ENCODE measurements at regions not wholly inside any gene's neighbourhood (a gene's known extent, or its start where the extent isn't known, plus 50 kb on each side); places are given as distances from the start of the nearest gene placed in this dataset.

DNA sequence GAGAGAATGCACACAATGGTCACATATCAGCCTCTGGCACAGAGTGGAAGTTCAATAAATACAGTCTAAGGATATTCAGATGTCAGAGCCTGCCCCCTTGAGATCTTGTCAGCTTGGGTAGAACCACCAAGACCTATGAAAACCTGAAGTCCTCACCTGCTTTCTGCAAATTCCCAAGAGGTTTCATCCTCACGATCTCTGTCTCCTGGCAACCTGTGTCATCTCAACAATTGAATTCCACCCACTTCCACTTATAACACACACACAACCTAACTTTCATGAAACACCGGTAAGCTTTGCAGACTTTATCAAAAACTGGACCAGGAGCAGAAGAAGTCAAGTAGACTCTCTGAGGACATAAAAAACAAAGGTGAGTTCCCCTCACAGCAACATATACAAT, 151.6 kb upstream of the SLC30A5 start:
- Histone ChIP-seq H3K4me3 (no peak overlapping the region), H3K4me1 (no peaks in the 10 kb centered on the region), H3K36me3 (no peaks in the 10 kb centered on the region), H3K9me3 (no peaks in the 10 kb centered on the region), H3K27ac (no peak overlapping the region), H3K27me3 (no peaks in the 10 kb centered on the region)
- intact Hi-C loops (cut with DNase I; ENCODE audit: low total_unique reads) = no loop called here
- TF ChIP-seq CTCF (IDR thresholded peaks at IDR 0.05) = no peak
- DNase-seq = no peak

GRCh38 chr5:68946728-68947127, 147.1 kb upstream of the SLC30A5 start:
- intact Hi-C loops (cut with DNase I; ENCODE audit: low total_unique reads) = no loop called here
- no peak for DNase-seq
- Histone ChIP-seq H3K27me3 (no peaks in the 10 kb centered on the region), H3K4me3 (no peak overlapping the region), H3K9me3 (no peaks in the 10 kb centered on the region), H3K4me1 (peaks cover 0 to 13% (median 6%) of the 10 kb centered on the region in 4 donors), H3K36me3 (no peaks in the 10 kb centered on the region), H3K27ac (no peak overlapping the region)
- TF ChIP-seq CTCF (IDR thresholded peaks at IDR 0.05) = no peak

DNA sequence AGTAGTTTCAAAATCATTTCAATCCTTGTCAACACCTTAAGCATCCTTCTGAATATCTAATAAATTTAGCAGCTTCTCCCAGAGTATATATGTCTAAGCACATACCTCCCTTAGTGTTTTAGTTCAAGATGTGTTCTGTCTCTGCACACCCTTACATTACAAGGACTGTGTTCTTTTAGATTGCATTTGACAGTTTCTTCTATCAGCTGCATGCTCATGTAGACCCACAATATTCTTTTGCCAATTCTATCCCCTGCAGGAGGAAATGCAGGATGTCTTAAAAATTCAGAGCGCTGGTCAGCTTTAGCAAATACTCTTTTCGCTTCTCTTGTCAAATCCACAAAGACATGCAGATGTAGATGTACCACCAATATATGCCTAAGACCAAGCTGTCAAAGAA, 145.8 kb upstream of the SLC30A5 start:
- Histone ChIP-seq H3K27ac (no peak overlapping the region), H3K4me3 (no peak overlapping the region), H3K27me3 (no peaks in the 10 kb centered on the region), H3K36me3 (no peaks in the 10 kb centered on the region), H3K4me1 (peaks cover 0 to 13% (median 6%) of the 10 kb centered on the region in 4 donors), H3K9me3 (no peaks in the 10 kb centered on the region)
- DNase-seq = no peak
- TF ChIP-seq CTCF (IDR thresholded peaks at IDR 0.05) = no peak
- intact Hi-C loops (cut with DNase I; ENCODE audit: low total_unique reads) = no loop called here

- no peaks in the 10 kb centered on the region for H3K36me3 ChIP-seq
- H3K9me3 ChIP-seq = no peaks in the 10 kb centered on the region
- no peak overlapping the region for H3K4me3 ChIP-seq
- intact Hi-C loops (cut with DNase I; ENCODE audit: low total_unique reads) = no loop called here
- H3K27me3 ChIP-seq = no peaks in the 10 kb centered on the region
- H3K4me1 ChIP-seq = peaks cover 0 to 16% (median 8%) of the 10 kb centered on the region in 4 donors
- TF ChIP-seq CTCF (IDR thresholded peaks at IDR 0.05) = no peak
- H3K27ac ChIP-seq = no peak overlapping the region
- no peak for DNase-seq
Observed at GRCh38 chr5:68949256-68949655, 144.6 kb upstream of the SLC30A5 start.

DNA sequence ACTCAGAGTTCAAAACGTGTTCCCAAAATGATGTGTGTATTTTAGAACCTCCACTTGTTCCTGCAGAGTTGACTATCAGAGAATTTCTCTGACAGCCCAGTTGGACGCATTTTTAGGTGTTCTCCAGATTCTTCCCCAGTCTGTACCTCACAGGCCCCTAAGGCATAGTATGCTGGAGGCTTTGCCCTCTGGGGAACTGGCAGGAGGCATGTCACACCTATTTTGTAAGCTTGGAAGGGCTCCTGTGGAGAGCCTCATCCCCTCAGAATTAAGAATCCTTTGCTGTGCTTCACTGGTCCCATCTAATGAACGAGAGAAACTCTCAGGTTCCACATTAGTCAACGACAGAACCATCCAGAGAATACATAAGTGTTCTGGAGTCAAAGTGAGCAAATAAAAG, 144.1 kb upstream of the SLC30A5 start:
- Histone ChIP-seq H3K4me1 (peaks cover 0 to 16% (median 8%) of the 10 kb centered on the region in 4 donors), H3K4me3 (no peak overlapping the region), H3K36me3 (no peaks in the 10 kb centered on the region), H3K9me3 (no peaks in the 10 kb centered on the region), H3K27ac (no peak overlapping the region), H3K27me3 (no peaks in the 10 kb centered on the region)
- TF ChIP-seq CTCF (IDR thresholded peaks at IDR 0.05) = no peak
- intact Hi-C loops (cut with DNase I; ENCODE audit: low total_unique reads) = no loop called here
- DNase-seq = no peak

GRCh38 chr5:68950125-68950524, 143.7 kb upstream of the SLC30A5 start:
- Histone ChIP-seq H3K27me3 (no peaks in the 10 kb centered on the region), H3K36me3 (no peaks in the 10 kb centered on the region), H3K4me3 (no peak overlapping the region), H3K4me1 (peaks cover 0 to 16% (median 8%) of the 10 kb centered on the region in 4 donors), H3K27ac (no peak overlapping the region), H3K9me3 (no peaks in the 10 kb centered on the region)
- intact Hi-C loops (cut with DNase I; ENCODE audit: low total_unique reads) = no loop called here
- TF ChIP-seq CTCF (IDR thresholded peaks at IDR 0.05) = no peak
- no peak for DNase-seq
